Naive B cell (primary cell): ENCODE measurements at regions not wholly inside any gene's neighbourhood (a gene's known extent, or its start where the extent isn't known, plus 50 kb on each side); places are given as distances from the start of the nearest gene placed in this dataset.

Source experiments
- ATAC-seq, 2 donors: fragments of 150-1000 bp; cut with Tn5 transposase; 2 replicates each; pipeline ENCODE4 v1.10.0; 2021; ENCODE audit warnings: low read depth in 2 of 2, mild to moderate bottlenecking in 2 of 2, moderate library complexity in 2 of 2
- DNase-seq: peaks from one replicate; pipeline ENCODE4 v3.0.0; 2022
- H3K27ac Mint-ChIP-seq, 6 donors: one replicate each; pipeline ENCODE4 v1.8.0; 2020 to 2022; ENCODE audit warnings: mild to moderate bottlenecking in 6 of 6, mixed read lengths in 6 of 6, moderate library complexity in 5 of 6, inconsistent platforms in 2 of 6
- H3K27me3 Mint-ChIP-seq, 3 donors: one replicate each; pipeline ENCODE4 v1.8.0; 2021 to 2022; ENCODE audit warnings: mixed read lengths in 3 of 3, mild to moderate bottlenecking in 1 of 3
- H3K36me3 Mint-ChIP-seq, 2 donors: one replicate each; pipeline ENCODE4 v1.8.0; 2020 to 2022; ENCODE audit warnings: mixed read lengths in 2 of 2, inconsistent platforms in 1 of 2, mild to moderate bottlenecking in 1 of 2
- H3K4me1 Mint-ChIP-seq, 3 donors: one replicate each; pipeline ENCODE4 v1.8.0; 2020 to 2022; ENCODE audit warnings: mixed read lengths in 3 of 3, inconsistent platforms in 1 of 3, mild to moderate bottlenecking in 1 of 3, moderate library complexity in 1 of 3
- H3K4me3 Mint-ChIP-seq, 8 donors: one replicate each; pipeline ENCODE4 v1.8.0; 2020 to 2022; ENCODE audit warnings: mild to moderate bottlenecking in 8 of 8, mixed read lengths in 8 of 8, moderate library complexity in 8 of 8, inconsistent platforms in 2 of 8
- H3K9me3 Mint-ChIP-seq, 7 donors: one replicate each; pipeline ENCODE4 v1.8.0; 2020 to 2022; ENCODE audit warnings: mixed read lengths in 7 of 7, mild to moderate bottlenecking in 5 of 7, inconsistent platforms in 2 of 7, moderate library complexity in 1 of 7

- Mint-ChIP-seq H3K36me3 (no peaks in the 10 kb centered on the region), H3K4me1 (peaks cover 0 to 7% (median 4%) of the 10 kb centered on the region in 3 donors), H3K4me3 (peak overlapping the region in 1 of 8 donors; percentile 17), H3K9me3 (peaks cover 0 to 4% (median 0%) of the 10 kb centered on the region in 7 donors), H3K27ac (no peak overlapping the region), H3K27me3 (peaks cover 6 to 27% (median 14%) of the 10 kb centered on the region in 3 donors)
- ATAC-seq: peak; percentile 42 to 57
- DNase-seq: peak; percentile 48
Observed at GRCh38 chr13:26929971-26930730, 169.6 kb upstream of the GPR12 start.

- no peak for DNase-seq
- Mint-ChIP-seq H3K27me3 (peaks cover 10 to 46% (median 34%) of the 10 kb centered on the region in 3 donors), H3K27ac (no peak overlapping the region), H3K9me3 (no peaks in the 10 kb centered on the region), H3K4me3 (no peak overlapping the region), H3K36me3 (no peaks in the 10 kb centered on the region), H3K4me1 (peaks cover 0 to 7% (median 4%) of the 10 kb centered on the region in 3 donors)
- ATAC-seq: no peak
Observed at GRCh38 chr13:26927511-26927910, 166.9 kb upstream of the GPR12 start.

- Mint-ChIP-seq H3K4me1 (peaks cover 0 to 7% (median 4%) of the 10 kb centered on the region in 3 donors), H3K27ac (no peak overlapping the region), H3K27me3 (peaks cover 16 to 57% (median 45%) of the 10 kb centered on the region in 3 donors), H3K4me3 (no peak overlapping the region), H3K9me3 (no peaks in the 10 kb centered on the region), H3K36me3 (no peaks in the 10 kb centered on the region)
- no peak for DNase-seq
- no peak for ATAC-seq
Observed at GRCh38 chr13:26926371-26926770, 165.8 kb upstream of the GPR12 start.

- no peaks in the 10 kb centered on the region for H3K9me3 Mint-ChIP-seq
- no peak overlapping the region for H3K4me3 Mint-ChIP-seq
- ATAC-seq (no peak), DNase-seq (no peak)
- peaks cover 17 to 55% (median 51%) of the 10 kb centered on the region in 3 donors for H3K27me3 Mint-ChIP-seq
- H3K36me3 Mint-ChIP-seq: no peaks in the 10 kb centered on the region
- H3K27ac Mint-ChIP-seq: no peak overlapping the region
- H3K4me1 Mint-ChIP-seq: no peaks in the 10 kb centered on the region
Observed at GRCh38 chr13:26923824-26924605, 163.4 kb upstream of the GPR12 start.

GRCh38 chr13:26921918-26922317, 161.3 kb upstream of the GPR12 start:
- peaks cover 17 to 51% (median 49%) of the 10 kb centered on the region in 3 donors for H3K27me3 Mint-ChIP-seq
- ATAC-seq: no peak
- DNase-seq: no peak
- no peaks in the 10 kb centered on the region for H3K36me3 Mint-ChIP-seq
- H3K9me3 Mint-ChIP-seq: no peaks in the 10 kb centered on the region
- H3K4me1 Mint-ChIP-seq: no peaks in the 10 kb centered on the region
- H3K27ac Mint-ChIP-seq: no peak overlapping the region
- H3K4me3 Mint-ChIP-seq: no peak overlapping the region

- Mint-ChIP-seq H3K27ac (no peak overlapping the region), H3K9me3 (no peaks in the 10 kb centered on the region), H3K27me3 (peaks cover 13 to 40% (median 38%) of the 10 kb centered on the region in 3 donors), H3K4me1 (no peaks in the 10 kb centered on the region), H3K4me3 (no peak overlapping the region), H3K36me3 (no peaks in the 10 kb centered on the region)
- ATAC-seq (no peak), DNase-seq (no peak)
Observed at GRCh38 chr13:26920614-26921355, 160.2 kb upstream of the GPR12 start.

GRCh38 chr13:26919732-26920131, 159.1 kb upstream of the GPR12 start:
- Mint-ChIP-seq H3K4me3 (no peak overlapping the region), H3K9me3 (no peaks in the 10 kb centered on the region), H3K36me3 (no peaks in the 10 kb centered on the region), H3K27ac (no peak overlapping the region), H3K4me1 (peaks cover 0 to 4% (median under 1%) of the 10 kb centered on the region in 3 donors), H3K27me3 (peaks cover 8 to 32% (median 30%) of the 10 kb centered on the region in 3 donors)
- ATAC-seq (no peak), DNase-seq (no peak)

GRCh38 chr13:26919311-26919710, 158.7 kb upstream of the GPR12 start:
- Mint-ChIP-seq H3K36me3 (no peaks in the 10 kb centered on the region), H3K9me3 (no peaks in the 10 kb centered on the region), H3K4me3 (no peak overlapping the region), H3K27ac (no peak overlapping the region), H3K27me3 (peaks cover 8 to 31% (median 29%) of the 10 kb centered on the region in 3 donors), H3K4me1 (peaks cover 0 to 6% (median 3%) of the 10 kb centered on the region in 3 donors)
- DNase-seq: no peak
- no peak for ATAC-seq

GRCh38 chr13:26914624-26915023, 154.0 kb upstream of the GPR12 start:
- H3K27ac Mint-ChIP-seq: no peak overlapping the region
- DNase-seq (no peak), ATAC-seq (no peak)

GRCh38 chr13:26914148-26914547, 153.6 kb upstream of the GPR12 start:
- no peak overlapping the region for H3K4me3 Mint-ChIP-seq
- peaks cover 0 to 6% (median 3%) of the 10 kb centered on the region in 3 donors for H3K4me1 Mint-ChIP-seq
- peaks cover 0 to 3% (median 0%) of the 10 kb centered on the region in 7 donors for H3K9me3 Mint-ChIP-seq
- no peak for DNase-seq
- no peaks in the 10 kb centered on the region for H3K36me3 Mint-ChIP-seq
- H3K27ac Mint-ChIP-seq: no peak overlapping the region
- ATAC-seq: no peak
- H3K27me3 Mint-ChIP-seq: peaks cover 10 to 18% (median 14%) of the 10 kb centered on the region in 3 donors

More at GRCh38 chr13:26914624-26915023, 154.0 kb upstream of the GPR12 start:
- Mint-ChIP-seq H3K9me3 (peaks cover 0 to 3% (median 0%) of the 10 kb centered on the region in 7 donors), H3K4me1 (peaks cover 0 to 6% (median 3%) of the 10 kb centered on the region in 3 donors), H3K36me3 (no peaks in the 10 kb centered on the region), H3K4me3 (no peak overlapping the region), H3K27me3 (peaks cover 6 to 14% (median 10%) of the 10 kb centered on the region in 3 donors)

- Mint-ChIP-seq H3K36me3 (no peaks in the 10 kb centered on the region), H3K4me3 (no peak overlapping the region), H3K27ac (no peak overlapping the region), H3K4me1 (peaks cover 0 to 6% (median 3%) of the 10 kb centered on the region in 3 donors), H3K27me3 (peaks cover 32 to 36% (median 34%) of the 10 kb centered on the region in 3 donors), H3K9me3 (peaks cover 0 to 3% (median 0%) of the 10 kb centered on the region in 7 donors)
- DNase-seq: no peak
- ATAC-seq: no peak
Observed at GRCh38 chr13:26910754-26911465, 150.3 kb upstream of the GPR12 start.

GRCh38 chr13:26909477-26909876, 148.9 kb upstream of the GPR12 start:
- peaks cover 0 to 6% (median 0%) of the 10 kb centered on the region in 7 donors for H3K9me3 Mint-ChIP-seq
- no peaks in the 10 kb centered on the region for H3K36me3 Mint-ChIP-seq
- no peak overlapping the region for H3K27ac Mint-ChIP-seq
- no peak overlapping the region for H3K4me3 Mint-ChIP-seq
- peaks cover 39 to 43% (median 43%) of the 10 kb centered on the region in 3 donors for H3K27me3 Mint-ChIP-seq
- no peak for ATAC-seq
- H3K4me1 Mint-ChIP-seq: no peaks in the 10 kb centered on the region
- no peak for DNase-seq
